Activated CD4-positive, alpha-beta T cell treated with anti-CD3 and anti-CD28 coated beads, Interleukin-2, amount 10 ng/mL, durations not matched to agents 7 days and 5 days (primary cell): ENCODE measurements at regions not wholly inside any gene's neighbourhood (a gene's known extent, or its start where the extent isn't known, plus 50 kb on each side); places are given as distances from the start of the nearest gene placed in this dataset.

Source experiments
- CTCF ChIA-PET: fragments of 350-600 bp; sonication (Branson Sonifier 250); formaldehyde crosslinking; loops from one replicate; lab custom pipeline; 2021; ENCODE audit warnings: antibody characterized with exemption; lab: Charles Lee
- POLR2A ChIA-PET: fragments of 350-600 bp; sonication (Branson Sonifier 250); formaldehyde crosslinking; loops from one replicate; lab custom pipeline; 2021; ENCODE audit warnings: antibody characterized with exemption; lab: Charles Lee
- DNase-seq: peaks from one replicate; pipeline ENCODE4 v3.0.0-alpha.2; 2020
- H3K27ac Mint-ChIP-seq: one replicate; pipeline ENCODE4 v1.8.0; 2021; ENCODE audit warnings: mild to moderate bottlenecking, moderate library complexity, mixed read lengths
- H3K27me3 Mint-ChIP-seq: one replicate; pipeline ENCODE4 v1.8.0; 2021; ENCODE audit warnings: mixed read lengths
- H3K36me3 Mint-ChIP-seq: one replicate; pipeline ENCODE4 v1.8.0; 2021; ENCODE audit warnings: low read depth, mixed read lengths
- H3K4me1 Mint-ChIP-seq: one replicate; pipeline ENCODE4 v1.8.0; 2021; ENCODE audit warnings: mixed read lengths
- H3K4me3 Mint-ChIP-seq: one replicate; pipeline ENCODE4 v1.8.0; 2021; ENCODE audit warnings: mild to moderate bottlenecking, moderate library complexity, mixed read lengths
- H3K9me3 Mint-ChIP-seq: one replicate; pipeline ENCODE4 v1.8.0; 2021; ENCODE audit warnings: mixed read lengths

GRCh38 chr4:100898844-100899243, 381.0 kb upstream of the EMCN start:
- peaks cover 7% of the 10 kb centered on the region for H3K9me3 Mint-ChIP-seq
- POLR2A ChIA-PET = no interaction called here
- H3K27ac Mint-ChIP-seq = no peak overlapping the region
- no peak overlapping the region for H3K4me3 Mint-ChIP-seq
- peaks cover 5% of the 10 kb centered on the region for H3K36me3 Mint-ChIP-seq
- no peak for DNase-seq
- CTCF ChIA-PET = no interaction called here
- peaks cover 18% of the 10 kb centered on the region for H3K27me3 Mint-ChIP-seq
- H3K4me1 Mint-ChIP-seq = peaks cover 15% of the 10 kb centered on the region

GRCh38 chr4:100895556-100896197, 377.9 kb upstream of the EMCN start:
- Mint-ChIP-seq H3K4me3 (peak overlapping the region; percentile 69), H3K36me3 (peaks cover 9% of the 10 kb centered on the region), H3K27me3 (peaks cover 3% of the 10 kb centered on the region), H3K9me3 (peaks cover 9% of the 10 kb centered on the region), H3K27ac (peak overlapping the region; percentile 85), H3K4me1 (peaks cover 17% of the 10 kb centered on the region)
- DNase-seq = no peak
- CTCF ChIA-PET = no interaction called here
- POLR2A ChIA-PET = no interaction called here

GRCh38 chr4:100894339-100894870, 376.6 kb upstream of the EMCN start:
- no peak for DNase-seq
- POLR2A ChIA-PET = no interaction called here
- Mint-ChIP-seq H3K36me3 (peaks cover 9% of the 10 kb centered on the region), H3K9me3 (peaks cover 16% of the 10 kb centered on the region), H3K4me1 (peaks cover 17% of the 10 kb centered on the region), H3K27me3 (peaks cover 9% of the 10 kb centered on the region), H3K4me3 (no peak overlapping the region), H3K27ac (no peak overlapping the region)
- CTCF ChIA-PET = interaction anchor here (2.3 kb wide), 1 partner anchor 13 kb away, joined by 4 read pairs; no protein-coding TSS in a partner anchor

- Mint-ChIP-seq H3K9me3 (peaks cover 16% of the 10 kb centered on the region), H3K4me3 (no peak overlapping the region), H3K27ac (no peak overlapping the region), H3K4me1 (peaks cover 17% of the 10 kb centered on the region), H3K27me3 (peaks cover 12% of the 10 kb centered on the region), H3K36me3 (peaks cover 9% of the 10 kb centered on the region)
- DNase-seq = no peak
- CTCF ChIA-PET = no interaction called here
- POLR2A ChIA-PET = no interaction called here
Measured at GRCh38 chr4:100891808-100892207, 374.0 kb upstream of the EMCN start.

GRCh38 chr4:100889898-100890297, 372.1 kb upstream of the EMCN start:
- H3K4me3 Mint-ChIP-seq = no peak overlapping the region
- ChIA-PET CTCF (interaction anchor here (0.6 kb wide), 1 partner anchor 1195 kb away, joined by 5 read pairs; no protein-coding TSS in a partner anchor), POLR2A (no interaction called here)
- peaks cover 15% of the 10 kb centered on the region for H3K27me3 Mint-ChIP-seq
- peaks cover 3% of the 10 kb centered on the region for H3K36me3 Mint-ChIP-seq
- H3K9me3 Mint-ChIP-seq = peaks cover 13% of the 10 kb centered on the region
- no peak for DNase-seq
- H3K27ac Mint-ChIP-seq = no peak overlapping the region
- H3K4me1 Mint-ChIP-seq = peaks cover 4% of the 10 kb centered on the region

DNA sequence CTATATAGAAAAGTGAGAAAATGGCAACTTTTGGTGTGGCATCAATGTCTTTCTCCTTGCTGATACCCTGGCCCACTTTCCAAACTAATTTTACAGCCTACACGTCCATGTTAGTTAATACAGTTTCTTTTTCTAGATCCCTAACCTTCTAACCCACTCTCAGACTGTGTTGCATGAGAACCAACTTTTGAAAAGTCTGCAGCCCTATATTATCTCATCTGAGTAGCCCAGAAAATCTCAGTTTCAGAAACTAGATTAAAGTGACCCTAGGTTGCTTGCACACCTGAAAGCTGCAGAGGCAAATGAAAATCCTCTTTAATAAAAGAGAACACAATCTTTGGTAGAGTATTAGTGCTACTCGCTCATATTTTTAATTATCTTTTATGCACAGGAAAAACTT, 371.6 kb upstream of the EMCN start:
- no peak for DNase-seq
- Mint-ChIP-seq H3K9me3 (peaks cover 13% of the 10 kb centered on the region), H3K36me3 (peaks cover 3% of the 10 kb centered on the region), H3K4me3 (no peak overlapping the region), H3K4me1 (peaks cover 2% of the 10 kb centered on the region), H3K27ac (no peak overlapping the region), H3K27me3 (peaks cover 18% of the 10 kb centered on the region)
- ChIA-PET CTCF (no interaction called here), POLR2A (no interaction called here)

- no peaks in the 10 kb centered on the region for H3K36me3 Mint-ChIP-seq
- no peaks in the 10 kb centered on the region for H3K4me1 Mint-ChIP-seq
- ChIA-PET POLR2A (no interaction called here), CTCF (interaction anchor here (1.5 kb wide), 1 partner anchor 11 kb away, joined by 4 read pairs; no protein-coding TSS in a partner anchor)
- no peak overlapping the region for H3K27ac Mint-ChIP-seq
- no peak for DNase-seq
- no peak overlapping the region for H3K4me3 Mint-ChIP-seq
- peaks cover 20% of the 10 kb centered on the region for H3K27me3 Mint-ChIP-seq
- peaks cover 3% of the 10 kb centered on the region for H3K9me3 Mint-ChIP-seq
Measured at GRCh38 chr4:100882661-100883060, 364.8 kb upstream of the EMCN start.

- H3K4me1 Mint-ChIP-seq = no peaks in the 10 kb centered on the region
- no peaks in the 10 kb centered on the region for H3K36me3 Mint-ChIP-seq
- ChIA-PET CTCF (interaction anchor here (1.5 kb wide), 1 partner anchor 12 kb away, joined by 4 read pairs; no protein-coding TSS in a partner anchor), POLR2A (no interaction called here)
- no peak for DNase-seq
- H3K27ac Mint-ChIP-seq = no peak overlapping the region
- H3K9me3 Mint-ChIP-seq = peaks cover 3% of the 10 kb centered on the region
- no peak overlapping the region for H3K4me3 Mint-ChIP-seq
- H3K27me3 Mint-ChIP-seq = peaks cover 16% of the 10 kb centered on the region
Measured at GRCh38 chr4:100881283-100881682, 363.5 kb upstream of the EMCN start.

DNA sequence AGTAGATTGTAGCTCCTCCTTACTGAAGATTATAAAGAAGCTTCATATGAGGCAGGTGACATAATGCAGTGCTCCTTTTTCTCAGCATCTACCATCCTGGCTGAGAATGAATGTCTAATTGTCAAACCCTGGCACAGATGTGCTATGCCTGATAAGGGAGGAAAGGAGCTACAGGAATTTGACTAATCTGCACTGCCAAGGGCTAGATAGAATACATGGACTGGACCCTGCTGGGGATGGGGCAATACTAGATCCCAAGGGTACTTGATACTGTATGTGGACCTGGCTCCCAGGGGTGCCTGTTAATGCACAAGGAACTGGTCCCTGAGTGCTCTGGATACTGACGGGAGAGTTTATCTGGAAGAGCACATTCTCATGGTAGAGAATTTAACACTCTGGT, 362.2 kb upstream of the EMCN start:
- peaks cover 13% of the 10 kb centered on the region for H3K27me3 Mint-ChIP-seq
- no peaks in the 10 kb centered on the region for H3K36me3 Mint-ChIP-seq
- H3K9me3 Mint-ChIP-seq = peaks cover 3% of the 10 kb centered on the region
- H3K27ac Mint-ChIP-seq = no peak overlapping the region
- POLR2A ChIA-PET = no interaction called here
- H3K4me3 Mint-ChIP-seq = no peak overlapping the region
- no peaks in the 10 kb centered on the region for H3K4me1 Mint-ChIP-seq
- CTCF ChIA-PET = interaction anchor here (0.8 kb wide), 2 partner anchors 8 to 10 kb away, joined by 3 read pairs; no protein-coding TSS in a partner anchor
- DNase-seq = no peak

GRCh38 chr4:100879471-100879870, 361.6 kb upstream of the EMCN start:
- Mint-ChIP-seq H3K27me3 (peaks cover 10% of the 10 kb centered on the region), H3K4me1 (no peaks in the 10 kb centered on the region), H3K36me3 (no peaks in the 10 kb centered on the region), H3K27ac (no peak overlapping the region), H3K4me3 (no peak overlapping the region), H3K9me3 (peaks cover 3% of the 10 kb centered on the region)
- ChIA-PET POLR2A (interaction anchor here (0.6 kb wide), 1 partner anchor 189 kb away, joined by 5 read pairs; no protein-coding TSS in a partner anchor), CTCF (interaction anchor here (0.8 kb wide), 1 partner anchor 9 kb away, joined by 3 read pairs; no protein-coding TSS in a partner anchor)
- no peak for DNase-seq

- Mint-ChIP-seq H3K4me3 (no peak overlapping the region), H3K9me3 (no peaks in the 10 kb centered on the region), H3K27ac (no peak overlapping the region), H3K27me3 (peaks cover 2% of the 10 kb centered on the region), H3K4me1 (no peaks in the 10 kb centered on the region), H3K36me3 (no peaks in the 10 kb centered on the region)
- no peak for DNase-seq
- ChIA-PET CTCF (no interaction called here), POLR2A (no interaction called here)
Measured at GRCh38 chr4:100876546-100876945, 358.7 kb upstream of the EMCN start.

- DNase-seq = no peak
- no peaks in the 10 kb centered on the region for H3K36me3 Mint-ChIP-seq
- no peak overlapping the region for H3K4me3 Mint-ChIP-seq
- H3K9me3 Mint-ChIP-seq = no peaks in the 10 kb centered on the region
- POLR2A ChIA-PET = no interaction called here
- H3K27me3 Mint-ChIP-seq = peaks cover 3% of the 10 kb centered on the region
- no peak overlapping the region for H3K27ac Mint-ChIP-seq
- no peaks in the 10 kb centered on the region for H3K4me1 Mint-ChIP-seq
- CTCF ChIA-PET = no interaction called here
Measured at GRCh38 chr4:100875296-100876068, 357.7 kb upstream of the EMCN start.

DNA sequence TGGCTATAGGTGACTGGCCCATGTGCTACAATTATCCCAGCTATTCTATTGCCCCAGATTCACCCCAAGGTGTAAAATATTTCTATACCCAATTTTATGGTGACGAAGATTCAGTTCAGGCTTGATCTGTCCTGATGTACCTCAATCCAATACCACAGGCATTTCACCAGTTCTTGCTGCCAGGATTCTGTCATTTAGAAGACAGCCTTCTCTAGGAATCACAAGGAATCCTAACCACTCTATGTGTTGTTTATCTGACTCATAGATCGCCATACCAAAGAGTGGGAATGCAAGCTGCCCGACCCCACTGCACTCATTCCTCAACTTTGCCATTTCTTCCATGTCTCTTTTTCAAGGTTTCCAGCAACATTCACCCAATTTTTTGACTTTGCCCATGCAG, 355.0 kb upstream of the EMCN start:
- no peaks in the 10 kb centered on the region for H3K4me1 Mint-ChIP-seq
- no peak for DNase-seq
- H3K4me3 Mint-ChIP-seq = no peak overlapping the region
- H3K27ac Mint-ChIP-seq = no peak overlapping the region
- no peaks in the 10 kb centered on the region for H3K9me3 Mint-ChIP-seq
- POLR2A ChIA-PET = interaction anchor here (0.7 kb wide), 1 partner anchor 283 kb away, joined by 4 read pairs; no protein-coding TSS in a partner anchor
- H3K36me3 Mint-ChIP-seq = no peaks in the 10 kb centered on the region
- CTCF ChIA-PET = no interaction called here
- peaks cover 3% of the 10 kb centered on the region for H3K27me3 Mint-ChIP-seq
